ENCODE measurements at regions not wholly inside any gene's neighbourhood (a gene's known extent, or its start where the extent isn't known, plus 50 kb on each side); places are given as distances from the start of the nearest gene placed in this dataset.

DNA sequence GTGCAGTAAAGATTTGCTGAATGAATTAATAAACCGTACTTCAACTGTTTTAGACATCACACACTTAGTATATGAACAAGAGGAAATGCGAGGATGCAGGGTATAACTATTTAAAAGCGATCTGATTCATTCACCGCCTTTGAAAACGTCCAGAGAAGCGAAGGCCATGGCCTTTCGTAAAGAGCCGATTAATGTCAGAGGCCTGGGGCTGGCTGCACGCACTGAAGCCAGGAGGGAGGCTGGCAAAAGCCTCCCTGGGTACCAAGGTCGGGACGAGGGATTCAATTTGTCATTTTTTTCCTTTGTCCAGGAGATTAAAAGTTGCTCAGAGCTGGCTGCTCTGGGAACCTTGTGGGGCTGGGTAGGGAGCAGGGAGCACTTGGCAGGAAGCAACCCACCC lies 307.4 kb downstream of the NPHP4 start:
- H3K27ac ChIP-seq = no peak overlapping the region
- H3K36me3 ChIP-seq = no peaks in the 10 kb centered on the region
- TF ChIP-seq, protein P1, sequence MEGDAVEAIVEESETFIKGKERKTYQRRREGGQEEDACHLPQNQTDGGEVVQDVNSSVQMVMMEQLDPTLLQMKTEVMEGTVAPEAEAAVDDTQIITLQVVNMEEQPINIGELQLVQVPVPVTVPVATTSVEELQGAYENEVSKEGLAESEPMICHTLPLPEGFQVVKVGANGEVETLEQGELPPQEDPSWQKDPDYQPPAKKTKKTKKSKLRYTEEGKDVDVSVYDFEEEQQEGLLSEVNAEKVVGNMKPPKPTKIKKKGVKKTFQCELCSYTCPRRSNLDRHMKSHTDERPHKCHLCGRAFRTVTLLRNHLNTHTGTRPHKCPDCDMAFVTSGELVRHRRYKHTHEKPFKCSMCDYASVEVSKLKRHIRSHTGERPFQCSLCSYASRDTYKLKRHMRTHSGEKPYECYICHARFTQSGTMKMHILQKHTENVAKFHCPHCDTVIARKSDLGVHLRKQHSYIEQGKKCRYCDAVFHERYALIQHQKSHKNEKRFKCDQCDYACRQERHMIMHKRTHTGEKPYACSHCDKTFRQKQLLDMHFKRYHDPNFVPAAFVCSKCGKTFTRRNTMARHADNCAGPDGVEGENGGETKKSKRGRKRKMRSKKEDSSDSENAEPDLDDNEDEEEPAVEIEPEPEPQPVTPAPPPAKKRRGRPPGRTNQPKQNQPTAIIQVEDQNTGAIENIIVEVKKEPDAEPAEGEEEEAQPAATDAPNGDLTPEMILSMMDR (IDR thresholded peaks at IDR 0.05) = no peak
- intact Hi-C loops (cut with DNase I) = no loop called here
- ATAC-seq = no peak
- no peak overlapping the region for H3K4me3 ChIP-seq
- no peaks in the 10 kb centered on the region for H3K4me1 ChIP-seq
- WGBS, 2 donors = 79 to 86% methylated on average over 11 of the region's 11 CpGs
- H3K9me3 ChIP-seq = no peaks in the 10 kb centered on the region
- no peak for DNase-seq
- peaks cover 0 to 29% (median 5%) of the 10 kb centered on the region in 7 donors for H3K27me3 ChIP-seq

DNA sequence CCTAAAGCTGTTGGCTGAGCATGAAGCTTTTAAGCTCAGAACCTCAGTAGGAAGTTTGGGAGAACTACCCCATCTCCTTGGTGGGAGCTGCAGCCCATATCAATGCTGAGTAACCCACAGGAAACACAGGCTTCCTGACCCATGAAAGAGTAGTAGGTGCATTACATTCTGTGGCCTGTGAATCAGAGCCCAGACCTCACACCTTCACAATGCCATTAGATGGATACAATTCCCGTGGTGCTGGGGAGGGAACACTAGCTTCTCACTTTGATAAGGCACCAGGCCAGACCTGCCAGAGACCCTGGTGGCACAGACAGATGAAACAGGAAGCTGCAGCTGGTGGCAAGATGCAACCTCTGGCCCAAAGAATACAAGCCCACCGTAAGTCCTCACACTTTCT lies 308.8 kb downstream of the NPHP4 start:
- no peaks in the 10 kb centered on the region for H3K36me3 ChIP-seq
- intact Hi-C loops (cut with DNase I) = no loop called here
- no peak for DNase-seq
- no peaks in the 10 kb centered on the region for H3K9me3 ChIP-seq
- TF ChIP-seq, protein P1 (IDR thresholded peaks at IDR 0.05) = no peak
- H3K27me3 ChIP-seq = peaks cover 0 to 19% (median 0%) of the 10 kb centered on the region in 7 donors
- no peak overlapping the region for H3K27ac ChIP-seq
- WGBS, 2 donors = 44 to 48% methylated on average over 2 of the region's 2 CpGs
- H3K4me3 ChIP-seq = no peak overlapping the region
- no peak for ATAC-seq
- H3K4me1 ChIP-seq = no peaks in the 10 kb centered on the region

DNA sequence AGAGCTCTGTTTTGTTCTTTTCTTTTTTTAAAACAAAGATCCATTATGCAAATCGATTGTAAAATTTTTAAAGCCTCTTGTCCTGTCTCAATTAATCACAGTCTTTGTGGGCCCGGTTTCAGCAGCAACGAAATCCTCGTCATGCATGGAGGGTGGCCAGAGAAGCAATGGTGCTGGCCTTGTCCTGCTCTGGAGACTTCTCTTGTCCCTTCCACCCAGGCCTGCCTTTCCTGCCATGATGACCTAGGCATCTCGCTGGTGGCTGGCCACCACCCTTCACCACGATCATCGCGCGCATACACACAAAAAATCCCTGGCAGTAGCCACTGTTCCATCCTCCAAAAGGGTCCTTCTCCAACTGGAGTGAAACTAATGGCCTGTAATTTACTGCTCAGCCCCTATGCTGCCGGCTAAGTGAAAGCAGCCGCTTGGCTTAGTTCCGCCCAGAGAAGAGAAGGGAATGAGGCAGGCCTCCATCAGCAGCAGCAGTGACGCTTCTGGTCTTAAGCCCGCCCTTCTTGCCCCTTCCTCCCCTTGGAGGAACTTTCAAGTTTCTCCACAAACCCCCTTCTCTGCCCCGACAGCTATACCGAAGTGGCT lies 309.5 kb downstream of the NPHP4 start:
- no peak for ATAC-seq
- WGBS, 2 donors = 84 to 86% methylated on average over 16 of the region's 16 CpGs

DNA sequence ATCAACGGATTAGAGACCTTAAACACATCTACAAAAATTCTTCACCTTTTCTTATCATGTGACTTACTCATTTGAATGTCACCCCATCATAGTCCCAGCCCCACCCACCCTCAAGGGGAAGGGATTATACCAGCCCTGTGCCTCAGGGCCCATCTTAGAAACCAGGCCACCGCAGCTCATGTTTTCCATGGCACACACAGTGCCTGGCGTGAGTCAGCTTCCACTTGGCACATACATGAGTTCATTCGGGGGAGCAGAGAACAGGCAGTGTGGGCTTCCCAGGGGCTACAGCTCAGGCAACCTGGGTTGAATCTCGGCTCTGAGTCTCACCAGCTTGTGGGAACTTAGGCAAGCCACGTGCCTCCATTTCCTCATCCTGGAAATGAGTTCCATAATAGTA lies 310.6 kb downstream of the NPHP4 start:
- ATAC-seq (no peak), DNase-seq (no peak)

More for the DNA sequence above, 309.5 kb downstream of the NPHP4 start:
- Histone ChIP-seq H3K4me3 (no peak overlapping the region), H3K4me1 (no peaks in the 10 kb centered on the region), H3K27me3 (peaks cover 0 to 21% (median 0%) of the 10 kb centered on the region in 7 donors), H3K27ac (no peak overlapping the region), H3K9me3 (no peaks in the 10 kb centered on the region), H3K36me3 (no peaks in the 10 kb centered on the region)
- DNase-seq = no peak
- TF ChIP-seq, protein P1 (IDR thresholded peaks at IDR 0.05) = no peak
- intact Hi-C loops (cut with DNase I) = no loop called here

More for the DNA sequence above, 310.6 kb downstream of the NPHP4 start:
- H3K9me3 ChIP-seq = no peaks in the 10 kb centered on the region
- no peak overlapping the region for H3K27ac ChIP-seq
- no peaks in the 10 kb centered on the region for H3K4me1 ChIP-seq
- no peaks in the 10 kb centered on the region for H3K36me3 ChIP-seq
- intact Hi-C loops (cut with DNase I) = no loop called here
- WGBS, 2 donors = 80 to 81% methylated on average over 6 of the region's 6 CpGs
- H3K27me3 ChIP-seq = peaks cover 0 to 31% (median 5%) of the 10 kb centered on the region in 7 donors
- TF ChIP-seq, protein P1 (IDR thresholded peaks at IDR 0.05) = no peak
- no peak overlapping the region for H3K4me3 ChIP-seq

All from heart right ventricle (tissue), 16 donors.